Trophoblast cell (in vitro differentiated cells and primary cell): ENCODE measurements at regions not wholly inside any gene's neighbourhood (a gene's known extent, or its start where the extent isn't known, plus 50 kb on each side); places are given as distances from the start of the nearest gene placed in this dataset.

Experiments used
- DNase-seq, 2 donors: peaks; one replicate each; pipeline ENCODE4 v3.0.0-alpha.2; 2016
- H2AFZ ChIP-seq: 2 replicates; pipeline ENCODE4 v1.6.1; 2013; ENCODE audit warnings: low read length, moderate library complexity, mild to moderate bottlenecking; ENCODE audit not compliant: insufficient read depth, poor library complexity
- H2AK5ac ChIP-seq: 2 replicates; pipeline ENCODE4 v1.6.1; 2013; ENCODE audit warnings: mild to moderate bottlenecking, low read length
- H2BK120ac ChIP-seq: 2 replicates; pipeline ENCODE4 v1.6.1; 2013; ENCODE audit warnings: low read length, mild to moderate bottlenecking, moderate library complexity; ENCODE audit not compliant: insufficient read depth, poor library complexity
- H2BK12ac ChIP-seq: 2 replicates; pipeline ENCODE4 v1.6.1; 2013; ENCODE audit warnings: mild to moderate bottlenecking, low read length, moderate library complexity
- H2BK5ac ChIP-seq: 2 replicates; pipeline ENCODE4 v1.6.1; 2013; ENCODE audit warnings: low read length, low read depth, moderate library complexity, mild to moderate bottlenecking; ENCODE audit not compliant: poor library complexity
- H3K14ac ChIP-seq: 2 replicates; pipeline ENCODE4 v1.6.1; 2013; ENCODE audit warnings: mild to moderate bottlenecking, low read length
- H3K18ac ChIP-seq: 2 replicates; pipeline ENCODE4 v1.6.1; 2013; ENCODE audit warnings: mild to moderate bottlenecking, low read length
- H3K23ac ChIP-seq: 2 replicates; pipeline ENCODE4 v1.6.1; 2013; ENCODE audit warnings: low read length
- H3K27ac ChIP-seq: 2 replicates; pipeline ENCODE4 v1.5.1; 2013; ENCODE audit warnings: low read depth, mild to moderate bottlenecking, inconsistent platforms, low read length, moderate library complexity
- H3K27me3 ChIP-seq: 2 replicates; pipeline ENCODE4 v1.6.1; 2013; ENCODE audit warnings: inconsistent platforms, mild to moderate bottlenecking, low read length, moderate library complexity; ENCODE audit not compliant: insufficient read depth
- H3K36me3 ChIP-seq, 2 experiments: 1 replicate in 1 of 2; 2 replicates in 1 of 2; pipeline ENCODE4 v1.6.1; 2013; ENCODE audit warnings: low read length in 2 of 2, mild to moderate bottlenecking in 2 of 2, moderate library complexity in 1 of 2; ENCODE audit not compliant: insufficient read depth in 2 of 2, control insufficient read depth in 1 of 2
- H3K4ac ChIP-seq: 2 replicates; pipeline ENCODE4 v1.6.1; 2013; ENCODE audit warnings: low read depth, mild to moderate bottlenecking, low read length, moderate library complexity
- H3K4me1 ChIP-seq, 2 experiments: 1 replicate in 1 of 2; 2 replicates in 1 of 2; pipeline ENCODE4 v1.6.1; 2013; ENCODE audit warnings: low read length in 2 of 2, mild to moderate bottlenecking in 2 of 2, moderate library complexity in 1 of 2; ENCODE audit not compliant: insufficient read depth in 2 of 2, control insufficient read depth in 1 of 2
- H3K4me2 ChIP-seq: 2 replicates; pipeline ENCODE4 v1.6.1; 2013; ENCODE audit warnings: inconsistent platforms, mild to moderate bottlenecking, low read length, moderate library complexity
- H3K4me3 ChIP-seq: 2 replicates; pipeline ENCODE4 v1.5.1; 2013; ENCODE audit warnings: mild to moderate bottlenecking, low read depth, low read length, inconsistent platforms
- H3K79me1 ChIP-seq: one replicate; pipeline ENCODE4 v1.6.1; 2013; ENCODE audit warnings: low read length
- H3K79me2 ChIP-seq: 2 replicates; pipeline ENCODE4 v1.6.1; 2013; ENCODE audit warnings: low read length, mild to moderate bottlenecking; ENCODE audit not compliant: control insufficient read depth, insufficient read depth, poor library complexity
- H3K9ac ChIP-seq: 2 replicates; pipeline ENCODE4 v1.6.1; 2013; ENCODE audit warnings: mild to moderate bottlenecking, low read length
- H3K9me3 ChIP-seq: 2 replicates; pipeline ENCODE4 v1.6.1; 2013; ENCODE audit warnings: low read depth, mild to moderate bottlenecking, control low read depth, inconsistent platforms, low read length; ENCODE audit not compliant: insufficient read depth
- H4K12ac ChIP-seq: 2 replicates; pipeline ENCODE4 v1.6.1; 2013; ENCODE audit warnings: low read depth, mild to moderate bottlenecking, low read length, moderate library complexity
- H4K8ac ChIP-seq: 2 replicates; pipeline ENCODE4 v1.6.1; 2013; ENCODE audit warnings: low read depth, mild to moderate bottlenecking, low read length, moderate library complexity
- H4K91ac ChIP-seq: one replicate; pipeline ENCODE4 v1.6.1; 2013; ENCODE audit warnings: low read depth, mild to moderate bottlenecking, low read length, moderate library complexity
- WGBS: extraction: QIAGEN DNeasy Blood & Tissue Kit; methylation state at CpG from one replicate; pipeline ENCODE4 v1.1.7; 2013; ENCODE audit warnings: missing lambda C conversion rate; ENCODE audit not compliant: insufficient read length, insufficient coverage; ENCODE audit errors: extremely low coverage; 5-methylcytosine and 5-hydroxymethylcytosine counted together

GRCh38 chrX:4905576-4905975 lies 1192.1 kb upstream of the PRKX start:
- no peak overlapping the region for H4K8ac ChIP-seq
- no peak overlapping the region for H2AK5ac ChIP-seq
- no peak overlapping the region for H3K9ac ChIP-seq
- no peak overlapping the region for H4K91ac ChIP-seq
- no peak overlapping the region for H2BK5ac ChIP-seq
- no peak overlapping the region for H3K4me2 ChIP-seq
- H3K23ac ChIP-seq: no peak overlapping the region
- WGBS: no CpG with 5 or more reads among the region's 6 CpGs
- no peak overlapping the region for H2BK120ac ChIP-seq
- H3K27ac ChIP-seq: no peak overlapping the region
- no peak overlapping the region for H2AFZ ChIP-seq
- no peak overlapping the region for H4K12ac ChIP-seq
- H3K4me3 ChIP-seq: no peak overlapping the region
- no peak for DNase-seq
- no peak overlapping the region for H3K14ac ChIP-seq
- no peak overlapping the region for H3K18ac ChIP-seq
- no peaks in the 10 kb centered on the region for H3K9me3 ChIP-seq
- H3K36me3 ChIP-seq: no peaks in the 10 kb centered on the region
- no peaks in the 10 kb centered on the region for H3K79me2 ChIP-seq
- H3K4ac ChIP-seq: no peak overlapping the region
- no peaks in the 10 kb centered on the region for H3K79me1 ChIP-seq
- H3K27me3 ChIP-seq: no peaks in the 10 kb centered on the region
- no peak overlapping the region for H2BK12ac ChIP-seq
- no peaks in the 10 kb centered on the region for H3K4me1 ChIP-seq

- Histone ChIP-seq H3K18ac (no peak overlapping the region), H3K79me2 (no peaks in the 10 kb centered on the region), H3K27ac (no peak overlapping the region), H3K4me1 (no peaks in the 10 kb centered on the region), H3K27me3 (no peaks in the 10 kb centered on the region), H3K4me2 (no peak overlapping the region), H4K91ac (no peak overlapping the region), H4K8ac (no peak overlapping the region), H2AK5ac (no peak overlapping the region), H2AFZ (no peak overlapping the region), H3K79me1 (no peaks in the 10 kb centered on the region), H3K4ac (no peak overlapping the region), H2BK12ac (no peak overlapping the region), H3K9ac (no peak overlapping the region), H3K23ac (no peak overlapping the region), H3K14ac (no peak overlapping the region), H2BK120ac (no peak overlapping the region), H3K9me3 (no peaks in the 10 kb centered on the region), H4K12ac (no peak overlapping the region), H2BK5ac (no peak overlapping the region), H3K36me3 (no peaks in the 10 kb centered on the region), H3K4me3 (no peak overlapping the region)
- no peak for DNase-seq
- no CpG with 5 or more reads among the region's 2 CpGs for WGBS
Observed at GRCh38 chrX:4881277-4881676, 1167.8 kb upstream of the PRKX start.

GRCh38 chrX:4878640-4879039 lies 1165.2 kb upstream of the PRKX start:
- H3K14ac ChIP-seq: no peak overlapping the region
- H3K23ac ChIP-seq: no peak overlapping the region
- H3K18ac ChIP-seq: no peak overlapping the region
- no peak for DNase-seq
- no peaks in the 10 kb centered on the region for H3K79me1 ChIP-seq
- no peak overlapping the region for H3K4me2 ChIP-seq
- H3K4me3 ChIP-seq: no peak overlapping the region
- no peaks in the 10 kb centered on the region for H3K36me3 ChIP-seq
- H2BK12ac ChIP-seq: no peak overlapping the region
- no peak overlapping the region for H2BK5ac ChIP-seq
- no peaks in the 10 kb centered on the region for H3K9me3 ChIP-seq
- WGBS: no CpG with 5 or more reads among the region's 3 CpGs
- H3K9ac ChIP-seq: no peak overlapping the region
- H2AK5ac ChIP-seq: no peak overlapping the region
- no peak overlapping the region for H4K8ac ChIP-seq
- no peak overlapping the region for H4K91ac ChIP-seq
- H3K4ac ChIP-seq: no peak overlapping the region
- no peak overlapping the region for H2BK120ac ChIP-seq
- no peak overlapping the region for H3K27ac ChIP-seq
- H3K27me3 ChIP-seq: no peaks in the 10 kb centered on the region
- no peak overlapping the region for H4K12ac ChIP-seq
- no peak overlapping the region for H2AFZ ChIP-seq
- H3K4me1 ChIP-seq: no peaks in the 10 kb centered on the region
- H3K79me2 ChIP-seq: no peaks in the 10 kb centered on the region

GRCh38 chrX:4876268-4876667 lies 1162.8 kb upstream of the PRKX start:
- Histone ChIP-seq H2BK12ac (no peak overlapping the region), H2BK5ac (no peak overlapping the region), H3K36me3 (no peaks in the 10 kb centered on the region), H3K18ac (no peak overlapping the region), H2AK5ac (no peak overlapping the region), H3K14ac (no peak overlapping the region), H3K9ac (no peak overlapping the region), H2AFZ (no peak overlapping the region), H3K9me3 (no peaks in the 10 kb centered on the region), H4K12ac (no peak overlapping the region), H3K79me1 (no peaks in the 10 kb centered on the region), H3K27ac (no peak overlapping the region), H3K79me2 (no peaks in the 10 kb centered on the region), H3K23ac (no peak overlapping the region), H4K8ac (no peak overlapping the region), H2BK120ac (no peak overlapping the region), H3K27me3 (no peaks in the 10 kb centered on the region), H3K4me2 (no peak overlapping the region), H4K91ac (no peak overlapping the region), H3K4ac (no peak overlapping the region), H3K4me3 (no peak overlapping the region), H3K4me1 (no peaks in the 10 kb centered on the region)
- WGBS: no CpG with 5 or more reads among the region's 3 CpGs
- DNase-seq: no peak
